Endothelial cell of umbilical vein (primary cell): ENCODE measurements at regions not wholly inside any gene's neighbourhood (a gene's known extent, or its start where the extent isn't known, plus 50 kb on each side); places are given as distances from the start of the nearest gene placed in this dataset.

Experiments
- BruUV-seq: library from RNA; stranded (reverse); fragments of 400-500 nt; replicated peaks from 2 replicates; lab custom pipeline; 2021; lab: Mats Ljungman, UMichigan
- CTCF ChIA-PET: fragments of 300-600, 350-600 bp; sonication (Branson Sonifier 250); formaldehyde crosslinking; loops from one replicate; lab custom pipeline; 2021; ENCODE audit warnings: antibody characterized with exemption, inconsistent platforms; lab: Charles Lee
- POLR2A ChIA-PET: fragments of 300-600, 350-600 bp; sonication (Branson Sonifier 250); formaldehyde crosslinking; loops from one replicate; lab custom pipeline; 2021; ENCODE audit warnings: antibody characterized with exemption, inconsistent platforms; lab: Charles Lee
- DNase-seq: peaks from one replicate; pipeline ENCODE4 v3.0.0-alpha.2; 2011; ENCODE audit warnings: low read depth, low spot score
- FAIRE-seq: peaks from 2 replicates; lab custom pipeline; 2011; peaks lifted over from hg19 to GRCh38; lab: Jason Lieb, UNC
- H2AFZ ChIP-seq: 2 replicates; pipeline ENCODE4 v1.6.0; 2012; ENCODE audit warnings: low read depth, low read length, control low read depth, inconsistent platforms
- H3K27ac ChIP-seq: 2 replicates; pipeline ENCODE4 v1.5.1; 2011; ENCODE audit warnings: low read depth, mild to moderate bottlenecking, control low read depth, low read length, moderate library complexity; ENCODE audit not compliant: insufficient read depth
- H3K27me3 ChIP-seq, 2 experiments: 2 replicates each; pipeline versions ENCODE4 v1.6.0 to v1.6.1; 2011; ENCODE audit warnings: low read length in 2 of 2, mixed read lengths in 1 of 2; ENCODE audit not compliant: control insufficient read depth in 2 of 2, insufficient read depth in 2 of 2
- H3K36me3 ChIP-seq, 2 experiments: 2 replicates in 1 of 2; 3 replicates in 1 of 2; pipeline ENCODE4 v1.5.1; 2011; ENCODE audit warnings: low read length in 2 of 2, mild to moderate bottlenecking in 1 of 2, moderate library complexity in 1 of 2; ENCODE audit not compliant: control insufficient read depth in 2 of 2, insufficient read depth in 2 of 2; ENCODE audit errors: extremely low read depth in 1 of 2
- H3K4me1 ChIP-seq: 3 replicates; pipeline ENCODE4 v1.5.1; 2011; ENCODE audit warnings: mild to moderate bottlenecking, low read length; ENCODE audit not compliant: control insufficient read depth, insufficient read depth; ENCODE audit errors: extremely low read depth
- H3K4me2 ChIP-seq: 2 replicates; pipeline ENCODE4 v1.6.1; 2011; ENCODE audit warnings: low read length, control low read depth, mixed read lengths; ENCODE audit not compliant: insufficient read depth
- H3K4me3 ChIP-seq, 3 experiments: fragments of 200-600 bp in 1 of 3; sonication (generic), shearing (Covaris generic) in 1 of 3; replicated peaks in 1 of 3; 2 replicates each; pipeline ENCODE4 v1.5.1; 2011 to 2016; ENCODE audit warnings: control low read depth in 3 of 3, low read length in 3 of 3, mild to moderate bottlenecking in 2 of 3, inconsistent platforms in 1 of 3, low read depth in 1 of 3, moderate library complexity in 1 of 3; ENCODE audit not compliant: insufficient read depth in 1 of 3
- H3K79me2 ChIP-seq: 2 replicates; pipeline ENCODE4 v1.6.0; 2012; ENCODE audit warnings: low read length, inconsistent platforms; ENCODE audit not compliant: control insufficient read depth, insufficient read depth
- H3K9ac ChIP-seq: replicated peaks from 2 replicates; pipeline ENCODE3; 2011; ENCODE audit warnings: low read length, control low read depth; ENCODE audit not compliant: insufficient read depth; ENCODE audit errors: extremely low read depth
- H3K9me1 ChIP-seq: replicated peaks from 3 replicates; pipeline ENCODE4 v1.6.0; 2011; ENCODE audit warnings: mild to moderate bottlenecking, low read length; ENCODE audit not compliant: control insufficient read depth, insufficient read depth; ENCODE audit errors: extremely low read depth
- H3K9me3 ChIP-seq: replicated peaks from 2 replicates; pipeline ENCODE4 v1.5.1; 2012; ENCODE audit warnings: low read length, inconsistent platforms; ENCODE audit not compliant: control insufficient read depth, insufficient read depth
- H4K20me1 ChIP-seq: replicated peaks from 2 replicates; pipeline ENCODE3; 2011; ENCODE audit warnings: mild to moderate bottlenecking, low read length; ENCODE audit not compliant: control insufficient read depth, insufficient read depth; ENCODE audit errors: extremely low read depth
- EZH2 ChIP-seq: IDR thresholded peaks from 2 replicates; pipeline ENCODE4 v1.6.1; 2012; ENCODE audit warnings: borderline replicate concordance, low read depth, mild to moderate bottlenecking, moderate library complexity, low read length, inconsistent platforms; ENCODE audit not compliant: severe bottlenecking
- FOS ChIP-seq: IDR thresholded peaks from 2 replicates; pipeline ENCODE4 v1.6.1; 2011; ENCODE audit warnings: mild to moderate bottlenecking, low read length, moderate library complexity, borderline replicate concordance; ENCODE audit not compliant: insufficient read depth
- GATA2 ChIP-seq: IDR thresholded peaks from 2 replicates; pipeline ENCODE4 v1.7.0; 2011; ENCODE audit warnings: low read depth, mild to moderate bottlenecking, moderate library complexity, mixed read lengths, low read length; ENCODE audit not compliant: insufficient read length, insufficient read depth
- JUN ChIP-seq: IDR thresholded peaks from 2 replicates; pipeline ENCODE4 v1.6.1; 2011; ENCODE audit warnings: borderline replicate concordance, low read depth; ENCODE audit not compliant: insufficient read length, insufficient read depth
- MYC ChIP-seq: IDR thresholded peaks from one replicate; pipeline ENCODE4 v1.6.1; 2011; ENCODE audit warnings: mild to moderate bottlenecking, low read depth, low read length
- POLR2A ChIP-seq: IDR thresholded peaks from 2 replicates; pipeline ENCODE4 v1.6.1; 2012; ENCODE audit warnings: low read depth, mild to moderate bottlenecking, control low read depth, low read length
- POLR2AphosphoS5 ChIP-seq: IDR thresholded peaks from 2 replicates; pipeline ENCODE4 v1.6.1; 2012; ENCODE audit warnings: low read depth, mild to moderate bottlenecking, control low read depth, low read length, moderate library complexity; ENCODE audit not compliant: insufficient read depth
- dilution Hi-C: fragments of 300-500 bp; cut with MboI; formaldehyde crosslinking; loops from one replicate; pipeline ENCODE4 v1.15.0; 2019; ENCODE audit warnings: low sequenced_read_pairs; ENCODE audit not compliant: extremely low pct_ligation_motif_present
- intact Hi-C: fragments of 100-400 bp; cut with micrococcal nuclease; formaldehyde crosslinking; loops from one replicate; pipeline ENCODE4 v1.10.0; 2022
- TF ChIP-seq, protein P1 (sequence below): IDR thresholded peaks from 2 replicates; pipeline ENCODE4 v1.6.1; 2011; ENCODE audit not compliant: insufficient read depth, insufficient read length
- TF ChIP-seq, protein P2 (sequence below), 2 donors: IDR thresholded peaks; 1 replicate in 1 of 2; 2 replicates in 1 of 2; pipeline ENCODE4 v1.5.1; 2011; ENCODE audit warnings: low read length in 2 of 2, mild to moderate bottlenecking in 2 of 2, moderate library complexity in 2 of 2, control low read depth in 1 of 2, inconsistent platforms in 1 of 2, low read depth in 1 of 2; ENCODE audit not compliant: insufficient read depth in 1 of 2; ENCODE audit errors: extremely low read depth in 1 of 2

DNA sequence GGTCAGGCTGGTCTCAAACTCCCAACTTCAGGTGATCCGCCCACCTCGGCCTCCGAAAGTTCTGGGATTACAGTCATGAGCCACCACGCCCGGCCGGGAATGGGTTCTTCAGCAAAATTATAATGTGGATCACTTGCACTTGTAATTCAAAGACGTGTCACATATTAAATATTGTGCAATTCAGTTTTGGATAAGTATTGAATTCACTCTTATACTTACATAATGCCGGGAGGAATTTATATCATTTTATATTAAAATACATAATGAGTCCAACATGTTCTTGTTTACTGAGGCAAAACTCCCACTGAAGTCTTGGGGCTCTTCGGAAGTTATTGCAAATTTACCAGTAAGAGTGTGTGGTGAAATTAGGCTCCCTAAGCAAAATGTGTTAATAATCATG lies 635.2 kb upstream of the LUZP2 start:
- TF ChIP-seq EZH2 (no peak), POLR2AphosphoS5 (no peak)
- Histone ChIP-seq H3K27me3 (no peaks in the 10 kb centered on the region), H2AFZ (no peak overlapping the region), H3K27ac (no peak overlapping the region), H3K9ac (no peak overlapping the region), H4K20me1 (no peaks in the 10 kb centered on the region), H3K79me2 (no peaks in the 10 kb centered on the region), H3K9me3 (no peaks in the 10 kb centered on the region), H3K4me3 (no peak overlapping the region), H3K4me1 (no peaks in the 10 kb centered on the region), H3K9me1 (no peaks in the 10 kb centered on the region), H3K36me3 (no peaks in the 10 kb centered on the region), H3K4me2 (no peak overlapping the region)
- BruUV-seq: no TSS peak
- FAIRE-seq (no peak), DNase-seq (no peak)
- ChIA-PET CTCF (no interaction called here), POLR2A (no interaction called here)
- dilution Hi-C loops (no loop called here), intact Hi-C loops (no loop called here)

DNA sequence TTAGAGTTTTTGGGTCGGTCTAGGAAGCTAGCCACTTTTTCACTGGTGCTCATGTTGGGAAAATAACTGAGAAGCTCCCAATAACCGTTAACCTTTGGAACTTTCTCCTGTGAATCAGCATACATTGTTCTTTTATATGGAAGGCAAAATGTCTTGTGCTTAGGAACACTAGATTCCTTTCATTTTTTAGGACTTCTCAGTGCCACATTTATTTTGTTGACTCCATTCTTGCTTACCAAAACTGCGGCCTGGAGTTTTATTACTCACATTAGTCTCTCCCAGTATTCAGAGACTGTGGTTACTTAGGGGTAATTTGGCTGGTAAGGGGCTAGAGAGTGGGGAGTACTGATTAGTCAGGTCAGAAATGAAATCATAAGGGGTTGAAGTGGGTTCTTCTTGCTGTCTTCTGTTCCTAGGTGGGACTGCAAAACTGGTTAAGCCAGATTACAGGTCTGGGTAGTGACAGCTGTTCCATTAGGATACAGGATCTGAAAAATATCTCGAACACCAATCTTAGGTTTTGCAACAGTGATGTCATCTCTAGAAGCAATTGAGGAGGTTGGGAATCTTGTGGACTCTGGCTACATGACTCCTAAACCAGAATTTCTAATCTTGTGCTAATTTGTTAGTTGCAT lies 631.4 kb upstream of the LUZP2 start:
- Histone ChIP-seq H3K9ac (no peak overlapping the region), H3K36me3 (no peaks in the 10 kb centered on the region), H3K27me3 (no peaks in the 10 kb centered on the region), H2AFZ (no peak overlapping the region), H3K4me1 (no peaks in the 10 kb centered on the region), H3K4me2 (no peak overlapping the region), H3K9me1 (no peaks in the 10 kb centered on the region), H3K4me3 (no peak overlapping the region), H3K27ac (no peak overlapping the region), H3K79me2 (no peaks in the 10 kb centered on the region), H3K9me3 (no peaks in the 10 kb centered on the region), H4K20me1 (no peaks in the 10 kb centered on the region)
- FAIRE-seq (no peak), DNase-seq (no peak)
- CTCF ChIA-PET: no interaction called here
- no peak for TF ChIP-seq POLR2A
- no peak for TF ChIP-seq FOS
- no peak for TF ChIP-seq JUN
- TF ChIP-seq EZH2: no peak
- TF ChIP-seq GATA2: no peak
- TF ChIP-seq, protein P1, sequence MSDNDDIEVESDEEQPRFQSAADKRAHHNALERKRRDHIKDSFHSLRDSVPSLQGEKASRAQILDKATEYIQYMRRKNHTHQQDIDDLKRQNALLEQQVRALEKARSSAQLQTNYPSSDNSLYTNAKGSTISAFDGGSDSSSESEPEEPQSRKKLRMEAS: no peak
- no peak for TF ChIP-seq POLR2AphosphoS5
- TF ChIP-seq MYC: no peak
- TF ChIP-seq, protein P2, sequence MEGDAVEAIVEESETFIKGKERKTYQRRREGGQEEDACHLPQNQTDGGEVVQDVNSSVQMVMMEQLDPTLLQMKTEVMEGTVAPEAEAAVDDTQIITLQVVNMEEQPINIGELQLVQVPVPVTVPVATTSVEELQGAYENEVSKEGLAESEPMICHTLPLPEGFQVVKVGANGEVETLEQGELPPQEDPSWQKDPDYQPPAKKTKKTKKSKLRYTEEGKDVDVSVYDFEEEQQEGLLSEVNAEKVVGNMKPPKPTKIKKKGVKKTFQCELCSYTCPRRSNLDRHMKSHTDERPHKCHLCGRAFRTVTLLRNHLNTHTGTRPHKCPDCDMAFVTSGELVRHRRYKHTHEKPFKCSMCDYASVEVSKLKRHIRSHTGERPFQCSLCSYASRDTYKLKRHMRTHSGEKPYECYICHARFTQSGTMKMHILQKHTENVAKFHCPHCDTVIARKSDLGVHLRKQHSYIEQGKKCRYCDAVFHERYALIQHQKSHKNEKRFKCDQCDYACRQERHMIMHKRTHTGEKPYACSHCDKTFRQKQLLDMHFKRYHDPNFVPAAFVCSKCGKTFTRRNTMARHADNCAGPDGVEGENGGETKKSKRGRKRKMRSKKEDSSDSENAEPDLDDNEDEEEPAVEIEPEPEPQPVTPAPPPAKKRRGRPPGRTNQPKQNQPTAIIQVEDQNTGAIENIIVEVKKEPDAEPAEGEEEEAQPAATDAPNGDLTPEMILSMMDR (IDR thresholded peaks at IDR 0.05; ENCODE audit: extremely low read depth in 1 of 2, insufficient read depth in 1 of 2, low read depth in 1 of 2, low read length in 2 of 2): no peak
- dilution Hi-C loops: no loop called here
- intact Hi-C loops: no loop called here
- no TSS peak for BruUV-seq
- POLR2A ChIA-PET: no interaction called here
